Transverse colon (tissue), 3 donors: ENCODE measurements at regions not wholly inside any gene's neighbourhood (a gene's known extent, or its start where the extent isn't known, plus 50 kb on each side); places are given as distances from the start of the nearest gene placed in this dataset.

Experiments
- CTCF ChIP-seq, 5 experiments: fragments of 200-600 bp in 3 of 5; fragments of 450-650 bp in 2 of 5; sonication (generic) in 3 of 5; IDR thresholded peaks; 1 replicate in 2 of 5; 2 replicates in 3 of 5; pipeline ENCODE4 v1.5.1; 2016 to 2017; ENCODE audit warnings: antibody characterized with exemption in 5 of 5, inconsistent platforms in 3 of 5, mild to moderate bottlenecking in 2 of 5, moderate library complexity in 1 of 5
- EP300 ChIP-seq: sonication (generic); formaldehyde crosslinking; IDR thresholded peaks from one replicate; pipeline ENCODE4 v1.6.1; 2017; ENCODE audit warnings: antibody characterized with exemption, low read depth

GRCh38 chr5:159681661-159682060, 234.6 kb upstream of the ADRA1B start:
- no peak for TF ChIP-seq EP300
- no peak for TF ChIP-seq CTCF (IDR thresholded peaks at IDR 0.05)
